Colonic mucosa (tissue), 4 donors: ENCODE measurements at regions not wholly inside any gene's neighbourhood (a gene's known extent, or its start where the extent isn't known, plus 50 kb on each side); places are given as distances from the start of the nearest gene placed in this dataset.

Source experiments
- DNase-seq: peaks from one replicate; pipeline ENCODE4 v3.0.0-alpha.2; 2020
- H3K27ac ChIP-seq: fragments of 200-600 bp; one replicate; pipeline ENCODE4 v1.8.0; 2021
- H3K27me3 ChIP-seq: fragments of 200-600 bp; one replicate; pipeline ENCODE4 v1.8.0; 2021
- H3K36me3 ChIP-seq: fragments of 200-600 bp; one replicate; pipeline ENCODE4 v1.8.0; 2021
- H3K4me1 ChIP-seq: fragments of 200-600 bp; one replicate; pipeline ENCODE4 v1.8.0; 2021; ENCODE audit warnings: mild to moderate bottlenecking
- H3K4me3 ChIP-seq: fragments of 200-600 bp; one replicate; pipeline ENCODE4 v1.8.0; 2021
- H3K9ac ChIP-seq, 2 donors: one replicate each; pipeline ENCODE4 v1.7.0; 2013; ENCODE audit warnings: control low read depth in 2 of 2, low read depth in 2 of 2, low read length in 2 of 2
- H3K9me3 ChIP-seq: fragments of 200-600 bp; one replicate; pipeline ENCODE4 v1.8.0; 2021
- intact Hi-C: fragments of 100-400 bp; cut with DNase I; formaldehyde crosslinking; loops from one replicate; pipeline ENCODE4 v1.14.1; 2022
- TF ChIP-seq, protein P1 (sequence below): fragments of 200-600 bp; IDR thresholded peaks from one replicate; pipeline ENCODE4 v1.8.0; 2022; ENCODE audit warnings: antibody characterized with exemption, mild to moderate bottlenecking
- donor health status: healthy.
- donor health status: DM: no; HTN: no; CAD: no.
- donor health status: DM: no; HTN: no; CAD: no.

DNA sequence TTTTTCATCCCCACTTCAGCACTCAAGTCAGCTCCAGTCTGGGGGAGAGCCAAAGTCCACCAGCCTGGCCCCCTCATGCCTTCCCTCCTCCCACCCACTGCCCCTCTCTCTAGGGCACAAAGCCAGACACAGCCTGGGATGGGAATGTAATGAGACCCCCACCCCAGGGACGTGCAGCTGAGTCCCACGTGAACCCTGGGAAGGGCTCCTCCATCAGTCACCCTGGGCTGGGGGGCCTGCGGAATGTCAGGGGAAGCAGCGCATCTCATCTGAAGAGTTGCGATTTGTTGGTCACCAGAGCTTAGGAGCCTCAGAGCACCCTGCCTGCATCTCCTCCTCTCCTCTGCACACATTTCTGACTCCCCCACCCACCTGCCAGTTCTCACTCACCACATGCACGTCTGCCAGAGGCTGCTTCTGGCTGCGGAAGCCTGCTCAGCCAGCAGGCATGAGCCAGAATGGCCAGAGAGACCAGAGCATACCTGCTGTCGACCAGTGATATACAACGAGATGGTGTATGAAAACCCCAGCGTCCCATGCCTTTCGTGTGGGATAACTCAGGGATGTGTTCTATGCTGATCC lies 167.1 kb upstream of the TOP1 start:
- Histone ChIP-seq H3K27me3 (no peaks in the 10 kb centered on the region), H3K9ac (no peak overlapping the region), H3K9me3 (no peaks in the 10 kb centered on the region), H3K27ac (no peak overlapping the region), H3K4me3 (no peak overlapping the region), H3K36me3 (no peaks in the 10 kb centered on the region), H3K4me1 (no peaks in the 10 kb centered on the region)
- TF ChIP-seq, protein P1, sequence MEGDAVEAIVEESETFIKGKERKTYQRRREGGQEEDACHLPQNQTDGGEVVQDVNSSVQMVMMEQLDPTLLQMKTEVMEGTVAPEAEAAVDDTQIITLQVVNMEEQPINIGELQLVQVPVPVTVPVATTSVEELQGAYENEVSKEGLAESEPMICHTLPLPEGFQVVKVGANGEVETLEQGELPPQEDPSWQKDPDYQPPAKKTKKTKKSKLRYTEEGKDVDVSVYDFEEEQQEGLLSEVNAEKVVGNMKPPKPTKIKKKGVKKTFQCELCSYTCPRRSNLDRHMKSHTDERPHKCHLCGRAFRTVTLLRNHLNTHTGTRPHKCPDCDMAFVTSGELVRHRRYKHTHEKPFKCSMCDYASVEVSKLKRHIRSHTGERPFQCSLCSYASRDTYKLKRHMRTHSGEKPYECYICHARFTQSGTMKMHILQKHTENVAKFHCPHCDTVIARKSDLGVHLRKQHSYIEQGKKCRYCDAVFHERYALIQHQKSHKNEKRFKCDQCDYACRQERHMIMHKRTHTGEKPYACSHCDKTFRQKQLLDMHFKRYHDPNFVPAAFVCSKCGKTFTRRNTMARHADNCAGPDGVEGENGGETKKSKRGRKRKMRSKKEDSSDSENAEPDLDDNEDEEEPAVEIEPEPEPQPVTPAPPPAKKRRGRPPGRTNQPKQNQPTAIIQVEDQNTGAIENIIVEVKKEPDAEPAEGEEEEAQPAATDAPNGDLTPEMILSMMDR = no peak
- intact Hi-C loops = no loop called here
- DNase-seq = no peak

DNA sequence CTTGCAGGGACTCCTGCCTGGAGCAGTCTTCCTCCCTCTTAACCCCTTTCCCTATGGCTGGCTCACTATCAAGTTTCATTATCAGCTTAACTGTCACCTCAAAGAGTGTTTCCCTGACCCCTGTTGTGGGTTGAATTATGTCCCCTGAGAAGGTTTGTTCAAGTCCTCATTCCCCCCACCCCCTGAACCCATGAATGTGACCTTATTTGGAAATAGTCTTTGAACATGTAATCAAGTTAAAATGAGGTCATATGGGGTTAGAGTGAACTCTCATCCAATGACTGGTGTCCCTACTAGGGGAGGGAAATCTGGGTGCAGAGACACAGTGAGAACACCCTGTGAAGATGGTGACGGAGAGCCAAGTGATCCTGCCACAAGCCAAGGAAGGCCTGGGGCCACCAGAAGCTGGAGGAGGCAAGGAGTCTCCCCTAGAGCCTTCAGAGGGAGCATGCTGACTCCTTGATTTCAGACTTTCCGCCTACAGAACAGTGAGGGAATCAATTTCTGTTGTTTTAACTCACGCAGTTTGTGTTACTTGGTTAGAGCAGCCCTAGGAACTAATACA lies 165.2 kb upstream of the TOP1 start:
- intact Hi-C loops = no loop called here
- TF ChIP-seq, protein P1 = no peak
- no peaks in the 10 kb centered on the region for H3K9me3 ChIP-seq
- no peak for DNase-seq
- H3K27me3 ChIP-seq = no peaks in the 10 kb centered on the region
- no peak overlapping the region for H3K4me3 ChIP-seq
- no peak overlapping the region for H3K9ac ChIP-seq
- H3K36me3 ChIP-seq = no peaks in the 10 kb centered on the region
- H3K4me1 ChIP-seq = no peaks in the 10 kb centered on the region
- no peak overlapping the region for H3K27ac ChIP-seq

DNA sequence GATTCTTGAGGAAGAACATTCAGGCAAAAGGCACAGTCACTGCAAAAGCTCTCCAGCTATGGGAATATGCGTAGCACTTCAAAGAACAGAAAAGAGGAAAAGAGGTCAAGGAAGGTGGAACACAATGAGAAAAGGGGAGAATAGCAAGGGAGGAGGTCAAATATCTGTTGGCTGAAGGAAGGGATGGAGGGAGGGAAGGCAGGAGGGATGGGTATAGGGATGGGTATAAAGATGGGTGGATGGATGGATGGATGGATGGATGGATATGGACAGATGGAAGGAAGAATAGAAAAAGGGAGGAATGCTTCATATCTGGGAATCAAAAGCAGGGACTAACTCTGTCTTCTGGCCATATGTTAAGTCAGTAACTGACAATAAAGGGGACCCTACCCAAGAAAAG lies 164.2 kb upstream of the TOP1 start:
- no peak overlapping the region for H3K9ac ChIP-seq
- DNase-seq = no peak
- H3K9me3 ChIP-seq = no peaks in the 10 kb centered on the region
- H3K4me3 ChIP-seq = no peak overlapping the region
- intact Hi-C loops = no loop called here
- no peaks in the 10 kb centered on the region for H3K4me1 ChIP-seq
- TF ChIP-seq, protein P1 = no peak
- no peak overlapping the region for H3K27ac ChIP-seq
- H3K36me3 ChIP-seq = no peaks in the 10 kb centered on the region
- no peaks in the 10 kb centered on the region for H3K27me3 ChIP-seq

DNA sequence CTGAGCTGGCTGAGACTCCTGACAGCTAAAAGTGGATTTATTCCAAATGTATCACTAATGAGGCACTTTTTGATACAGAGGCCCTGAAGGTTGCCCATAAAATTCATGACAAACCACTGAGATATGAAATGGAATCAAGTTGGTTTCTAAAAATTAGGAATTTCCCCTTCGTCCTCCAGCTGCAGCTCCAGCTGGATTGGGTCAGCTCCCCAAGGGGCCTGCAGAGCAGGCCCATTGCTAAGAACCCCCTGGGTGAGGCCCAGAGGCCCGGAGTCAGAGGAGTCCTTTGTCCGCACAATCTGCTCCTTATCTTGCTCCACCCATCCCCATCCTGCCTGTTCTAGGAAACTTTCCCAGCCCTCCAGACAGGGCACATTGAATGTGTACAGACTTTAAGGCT lies 163.5 kb upstream of the TOP1 start:
- intact Hi-C loops = no loop called here
- no peak for DNase-seq
- H3K27me3 ChIP-seq = no peaks in the 10 kb centered on the region
- no peaks in the 10 kb centered on the region for H3K36me3 ChIP-seq
- no peak overlapping the region for H3K9ac ChIP-seq
- H3K4me3 ChIP-seq = no peak overlapping the region
- H3K9me3 ChIP-seq = no peaks in the 10 kb centered on the region
- H3K27ac ChIP-seq = no peak overlapping the region
- TF ChIP-seq, protein P1 = no peak
- no peaks in the 10 kb centered on the region for H3K4me1 ChIP-seq

DNA sequence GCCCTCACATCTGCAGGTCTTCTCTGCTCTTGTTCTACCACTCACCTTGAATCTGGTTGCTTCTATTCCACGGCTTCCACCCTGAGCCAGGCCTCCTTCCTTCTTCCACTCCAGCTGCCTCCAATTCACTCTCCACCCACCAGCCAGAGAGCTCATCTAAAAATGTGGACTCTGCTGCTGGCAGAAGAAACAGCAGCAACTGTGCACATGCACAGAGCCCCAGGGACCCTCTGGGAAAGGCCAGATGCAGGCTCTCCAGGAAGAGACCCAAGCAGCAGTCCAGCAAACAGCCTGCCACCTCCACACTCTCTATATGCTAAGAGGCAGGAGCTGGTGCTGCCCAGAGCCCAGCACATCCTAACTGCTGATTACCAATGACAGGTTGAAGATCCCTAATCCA lies 162.6 kb upstream of the TOP1 start:
- no peaks in the 10 kb centered on the region for H3K9me3 ChIP-seq

More for the DNA sequence above, 162.6 kb upstream of the TOP1 start:
- intact Hi-C loops = no loop called here
- Histone ChIP-seq H3K4me1 (no peaks in the 10 kb centered on the region), H3K9ac (no peak overlapping the region), H3K27ac (no peak overlapping the region), H3K4me3 (no peak overlapping the region), H3K27me3 (no peaks in the 10 kb centered on the region), H3K36me3 (no peaks in the 10 kb centered on the region)
- no peak for DNase-seq
- TF ChIP-seq, protein P1 = no peak
